Neural cell (in vitro differentiated cells): ENCODE measurements at regions not wholly inside any gene's neighbourhood (a gene's known extent, or its start where the extent isn't known, plus 50 kb on each side); places are given as distances from the start of the nearest gene placed in this dataset.

ENCODE experiments used
- H2AFZ ChIP-seq: fragments of 200-600, 300-800 bp; sonication (generic), shearing (Covaris generic); 2 replicates; pipeline ENCODE4 v1.6.0; 2014; ENCODE audit warnings: low read depth, mild to moderate bottlenecking, antibody characterized with exemption, low read length, moderate library complexity
- H3F3A ChIP-seq: fragments of 200-600 bp; shearing (Covaris generic); 2 replicates; pipeline ENCODE4 v1.6.1; 2016; ENCODE audit warnings: mild to moderate bottlenecking, moderate library complexity, mixed read lengths, antibody characterized with exemption, low read length; ENCODE audit not compliant: insufficient read depth, poor library complexity, severe bottlenecking
- H3K27ac ChIP-seq: fragments of 200-600, 300-800 bp; sonication (generic), shearing (Covaris generic); 2 replicates; pipeline ENCODE4 v1.5.1; 2014; ENCODE audit warnings: mild to moderate bottlenecking, low read length, moderate library complexity
- H3K27me3 ChIP-seq: fragments of 300-800, 200-600 bp; sonication (generic), shearing (Covaris generic); 2 replicates; pipeline ENCODE4 v1.6.0; 2014; ENCODE audit warnings: mild to moderate bottlenecking, low read depth, low read length, moderate library complexity; ENCODE audit not compliant: insufficient read depth
- H3K36me3 ChIP-seq: fragments of 300-800, 200-600 bp; sonication (generic), shearing (Covaris generic); 2 replicates; pipeline ENCODE4 v1.5.1; 2014; ENCODE audit warnings: mild to moderate bottlenecking, antibody characterized with exemption, low read length, moderate library complexity; ENCODE audit not compliant: insufficient read depth
- H3K4me2 ChIP-seq: fragments of 300-800, 200-600 bp; sonication (generic), shearing (Covaris generic); 2 replicates; pipeline ENCODE4 v1.6.0; 2014; ENCODE audit warnings: mild to moderate bottlenecking, low read length
- H3K4me3 ChIP-seq: fragments of 300-800, 200-600 bp; sonication (generic), shearing (Covaris generic); 2 replicates; pipeline ENCODE4 v1.5.1; 2014; ENCODE audit warnings: mild to moderate bottlenecking, low read length, moderate library complexity
- H3K79me2 ChIP-seq: fragments of 200-600 bp; shearing (Covaris generic); replicated peaks from 2 replicates; pipeline ENCODE4 v1.6.0; 2014; ENCODE audit warnings: mild to moderate bottlenecking, low read length, moderate library complexity; ENCODE audit not compliant: insufficient read depth
- H3K9ac ChIP-seq: fragments of 300-800, 200-600 bp; sonication (generic), shearing (Covaris generic); 2 replicates; pipeline ENCODE4 v1.6.1; 2016; ENCODE audit warnings: mild to moderate bottlenecking, low read length, mixed read lengths
- H3K9me2 ChIP-seq: fragments of 200-600 bp; shearing (Covaris generic); 2 replicates; pipeline ENCODE4 v1.6.1; 2016; ENCODE audit warnings: mild to moderate bottlenecking, low read length, mixed read lengths; ENCODE audit not compliant: insufficient read depth
- H3K9me3 ChIP-seq: fragments of 200-600, 300-800 bp; sonication (generic), shearing (Covaris generic); 2 replicates; pipeline ENCODE4 v1.6.1; 2016; ENCODE audit warnings: mild to moderate bottlenecking, mixed run types, low read length, moderate library complexity, mixed read lengths
- H4K20me1 ChIP-seq: fragments of 200-600 bp; shearing (Covaris generic); 2 replicates; pipeline ENCODE4 v1.6.1; 2016; ENCODE audit warnings: mild to moderate bottlenecking, mixed run types; ENCODE audit not compliant: insufficient read depth
- CTCF ChIP-seq: fragments of 450-650 bp; IDR thresholded peaks from 2 replicates; pipeline ENCODE4 v1.5.1; 2014; ENCODE audit warnings: antibody characterized with exemption, mild to moderate bottlenecking, moderate library complexity; ENCODE audit not compliant: poor library complexity, severe bottlenecking
- EP300 ChIP-seq: fragments of 450-650 bp; conservative IDR thresholded peaks from 2 replicates; pipeline ENCODE4 v1.6.1; 2014; ENCODE audit warnings: antibody characterized with exemption, mild to moderate bottlenecking, moderate library complexity; ENCODE audit not compliant: poor library complexity, severe bottlenecking
- EZH2 ChIP-seq: fragments of 200-600, 300-800 bp; shearing (Covaris generic), sonication (generic); IDR thresholded peaks from 2 replicates; pipeline ENCODE4 v1.6.1; 2014; ENCODE audit warnings: antibody characterized with exemption, low read length, borderline replicate concordance, mild to moderate bottlenecking; ENCODE audit not compliant: insufficient read depth, poor library complexity, severe bottlenecking
- MXI1 ChIP-seq: fragments of 450-650 bp; conservative IDR thresholded peaks from 2 replicates; pipeline ENCODE4 v1.6.1; 2014; ENCODE audit warnings: antibody characterized with exemption, mild to moderate bottlenecking; ENCODE audit not compliant: poor library complexity, severe bottlenecking
- POLR2AphosphoS5 ChIP-seq: IDR thresholded peaks from 2 replicates; pipeline ENCODE4 v1.6.1; 2012
- RAD21 ChIP-seq: fragments of 450-650 bp; conservative IDR thresholded peaks from 2 replicates; pipeline ENCODE4 v1.6.1; 2014; ENCODE audit warnings: antibody characterized with exemption, mild to moderate bottlenecking, moderate library complexity
- REST ChIP-seq: IDR thresholded peaks from 2 replicates; pipeline ENCODE4 v1.6.1; 2012; ENCODE audit warnings: borderline replicate concordance
- SMC3 ChIP-seq: fragments of 450-650 bp; conservative IDR thresholded peaks from 2 replicates; pipeline ENCODE4 v1.6.1; 2014; ENCODE audit warnings: antibody characterized with exemption, mild to moderate bottlenecking, moderate library complexity; ENCODE audit not compliant: poor library complexity
- TAF1 ChIP-seq: IDR thresholded peaks from 2 replicates; pipeline ENCODE4 v1.6.1; 2012; ENCODE audit warnings: low read depth

GRCh38 chr6:82567621-82568020, 204.0 kb downstream of the TPBG start:
- no peak overlapping the region for H3K4me3 ChIP-seq
- no peaks in the 10 kb centered on the region for H3F3A ChIP-seq
- no peaks in the 10 kb centered on the region for H4K20me1 ChIP-seq
- H3K27ac ChIP-seq = no peak overlapping the region
- no peaks in the 10 kb centered on the region for H3K36me3 ChIP-seq
- no peaks in the 10 kb centered on the region for H3K79me2 ChIP-seq
- no peak overlapping the region for H3K4me2 ChIP-seq
- H3K9me3 ChIP-seq = no peaks in the 10 kb centered on the region
- H3K9ac ChIP-seq = no peak overlapping the region
- H2AFZ ChIP-seq = no peak overlapping the region
- TF ChIP-seq REST = no peak
- no peak for TF ChIP-seq EZH2
- TF ChIP-seq EP300 = no peak
- no peak for TF ChIP-seq POLR2AphosphoS5
- no peak for TF ChIP-seq CTCF
- TF ChIP-seq MXI1 = no peak
- no peak for TF ChIP-seq RAD21
- no peak for TF ChIP-seq TAF1
- no peak for TF ChIP-seq SMC3
- no peaks in the 10 kb centered on the region for H3K9me2 ChIP-seq
- H3K27me3 ChIP-seq = no peaks in the 10 kb centered on the region

DNA sequence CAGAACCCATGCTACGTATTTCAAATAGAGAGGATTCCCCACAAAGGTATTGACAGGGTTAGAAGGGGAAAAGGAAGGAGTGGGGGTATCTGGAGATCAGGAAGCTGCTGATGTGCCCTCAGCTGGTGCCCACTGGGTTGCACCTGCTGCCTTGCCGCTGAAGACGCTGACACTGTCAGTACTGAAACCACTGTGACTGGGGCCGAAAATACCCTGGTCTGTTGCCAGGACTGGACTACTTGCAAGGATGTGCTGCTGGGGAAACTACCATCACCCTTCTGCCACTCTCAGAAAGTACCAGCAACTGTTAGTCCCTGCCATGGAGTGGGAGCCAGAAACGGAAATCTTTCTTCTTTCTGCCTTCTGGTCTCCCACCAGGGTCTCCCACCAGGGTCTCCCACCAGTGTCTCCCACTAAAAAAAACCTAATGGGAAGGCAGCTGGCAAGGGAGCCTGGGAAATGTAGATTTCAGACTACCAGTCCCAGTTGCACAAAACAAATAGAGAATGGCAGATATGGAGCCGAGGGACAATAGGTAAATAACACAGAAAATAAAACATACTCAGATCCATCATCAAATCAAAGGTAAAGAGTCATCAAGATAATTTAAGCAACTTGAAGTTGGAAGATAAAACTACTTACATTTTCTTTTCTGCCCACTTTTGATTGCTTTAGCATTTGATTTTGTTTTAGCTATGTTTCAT, 204.8 kb downstream of the TPBG start:
- no peaks in the 10 kb centered on the region for H3K36me3 ChIP-seq
- TF ChIP-seq EZH2 (no peak), SMC3 (no peak), EP300 (no peak), TAF1 (no peak), CTCF (no peak), MXI1 (no peak), REST (no peak), POLR2AphosphoS5 (no peak), RAD21 (no peak)
- no peaks in the 10 kb centered on the region for H4K20me1 ChIP-seq
- no peaks in the 10 kb centered on the region for H3K9me3 ChIP-seq
- no peak overlapping the region for H3K27ac ChIP-seq
- H3K79me2 ChIP-seq = no peaks in the 10 kb centered on the region
- H3K9ac ChIP-seq = no peak overlapping the region
- H2AFZ ChIP-seq = no peak overlapping the region
- no peak overlapping the region for H3K4me2 ChIP-seq
- no peaks in the 10 kb centered on the region for H3F3A ChIP-seq
- no peak overlapping the region for H3K4me3 ChIP-seq
- no peaks in the 10 kb centered on the region for H3K27me3 ChIP-seq
- no peaks in the 10 kb centered on the region for H3K9me2 ChIP-seq
